ENCODE measurements at regions not wholly inside any gene's neighbourhood (a gene's known extent, or its start where the extent isn't known, plus 50 kb on each side); places are given as distances from the start of the nearest gene placed in this dataset.
"Not testable (repeated sequence)": the region's sequence is repeated elsewhere in the genome, so short reads cannot be mapped to it uniquely, and the experiment has no call there.

DNA sequence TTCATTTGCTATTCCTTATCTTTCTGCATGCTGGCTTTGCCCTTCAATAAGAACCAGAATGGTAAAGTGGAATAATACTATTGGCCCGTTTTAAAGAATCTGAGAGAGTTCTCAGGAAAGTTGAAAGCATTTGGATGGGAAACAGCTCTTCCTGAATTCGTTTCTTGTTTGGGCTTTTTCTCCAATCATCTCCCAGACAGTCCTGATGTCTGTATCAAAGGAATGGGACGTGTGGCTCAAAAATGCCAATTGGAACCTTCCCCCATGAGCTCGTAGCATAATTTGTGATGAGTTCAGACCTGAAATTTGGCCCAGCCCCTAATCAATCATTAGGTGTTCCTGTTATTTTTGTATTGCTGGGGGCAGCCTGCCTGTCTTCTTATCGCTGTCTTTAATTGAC lies 75.8 kb upstream of the BACH2 start:
- no peak for DNase-seq (ENCODE audit: low spot score)

DNA sequence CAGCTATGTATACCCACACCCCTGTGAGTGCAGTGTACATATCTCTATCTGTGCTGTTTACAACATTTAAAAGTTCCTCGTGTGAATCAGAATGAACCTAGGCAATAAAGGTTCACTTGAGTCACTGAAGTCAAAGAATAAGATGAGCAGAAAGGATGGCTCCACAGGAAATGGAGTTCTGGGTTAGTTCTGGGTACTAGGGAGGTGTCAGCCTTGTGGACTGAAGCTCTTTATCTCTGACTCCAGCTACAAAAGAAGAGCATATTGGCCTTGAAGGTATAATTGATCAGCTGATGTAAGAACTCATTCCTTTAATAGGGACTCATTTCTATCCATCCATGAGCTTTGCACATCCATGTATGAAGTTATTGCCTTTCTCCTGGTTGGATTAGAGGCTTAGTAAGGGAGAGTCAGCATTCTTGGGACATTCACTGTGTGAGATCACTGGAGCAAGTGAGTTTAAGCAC lies 73.9 kb upstream of the BACH2 start:
- no peak for DNase-seq (ENCODE audit: low spot score)

DNA sequence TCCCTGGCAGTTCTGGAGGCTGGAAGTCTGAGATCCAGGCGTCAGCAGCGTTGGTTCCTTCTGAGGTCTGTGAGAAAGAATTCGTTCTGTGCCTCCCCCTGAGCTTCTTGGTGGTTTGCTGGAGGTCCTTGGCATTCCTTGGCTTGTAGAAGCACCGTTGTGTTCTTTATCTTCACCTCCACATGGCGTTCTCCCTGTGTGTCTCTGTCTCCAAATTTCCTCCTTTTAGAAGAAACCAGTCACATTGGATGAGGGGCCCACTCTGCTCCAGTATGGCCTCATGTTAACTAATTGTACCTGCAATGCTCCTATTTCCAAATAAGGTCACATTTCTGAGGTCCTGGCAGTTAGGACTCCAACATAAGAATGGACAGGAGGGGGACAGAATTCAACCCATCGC lies 73.0 kb upstream of the BACH2 start:
- DNase-seq (ENCODE audit: low spot score), result no peak

DNA sequence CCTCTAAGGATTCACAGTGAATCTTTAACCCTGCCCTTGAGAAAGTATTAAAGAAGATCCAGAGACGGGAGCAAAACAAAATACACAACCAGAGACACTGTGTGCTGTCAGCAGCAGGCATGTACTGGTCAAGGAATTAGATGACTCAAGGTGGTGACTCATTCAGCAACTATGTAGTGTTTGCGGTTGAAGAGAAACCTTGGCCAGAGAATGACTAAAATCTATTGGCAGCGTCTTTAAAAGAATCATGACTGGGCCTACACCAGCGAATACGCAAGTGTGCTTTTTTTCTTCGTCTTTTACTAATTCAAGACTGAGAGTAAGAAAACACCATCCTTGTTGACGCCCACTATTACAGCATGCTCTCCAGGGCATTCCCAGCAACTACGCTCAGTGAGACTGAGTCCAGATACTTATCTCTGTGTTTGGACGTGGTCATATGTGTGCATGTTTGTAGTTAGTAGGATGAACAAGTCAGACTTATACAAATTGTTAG lies 72.4 kb upstream of the BACH2 start:
- DNase-seq (ENCODE audit: low spot score), result no peak

DNA sequence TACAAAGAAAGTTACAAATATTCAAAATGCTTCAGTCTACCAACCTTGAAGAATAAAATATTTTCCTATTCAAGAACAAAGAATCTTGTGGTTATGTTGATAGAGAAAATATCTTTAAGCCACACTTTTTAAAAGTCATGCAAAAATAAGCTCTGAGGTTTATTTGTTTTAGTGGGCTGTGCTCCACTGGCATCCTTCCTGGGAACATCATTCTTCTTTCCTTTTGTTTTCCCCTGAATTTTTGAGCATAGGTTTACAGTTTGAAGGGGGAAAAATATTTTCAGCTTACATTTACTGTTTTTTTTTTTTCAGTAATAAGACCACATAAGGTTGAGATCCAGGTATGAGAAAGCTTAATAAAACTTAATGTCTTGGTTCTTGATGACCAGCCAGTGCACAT lies 72.0 kb upstream of the BACH2 start:
- DNase-seq (ENCODE audit: low spot score), result no peak

DNA sequence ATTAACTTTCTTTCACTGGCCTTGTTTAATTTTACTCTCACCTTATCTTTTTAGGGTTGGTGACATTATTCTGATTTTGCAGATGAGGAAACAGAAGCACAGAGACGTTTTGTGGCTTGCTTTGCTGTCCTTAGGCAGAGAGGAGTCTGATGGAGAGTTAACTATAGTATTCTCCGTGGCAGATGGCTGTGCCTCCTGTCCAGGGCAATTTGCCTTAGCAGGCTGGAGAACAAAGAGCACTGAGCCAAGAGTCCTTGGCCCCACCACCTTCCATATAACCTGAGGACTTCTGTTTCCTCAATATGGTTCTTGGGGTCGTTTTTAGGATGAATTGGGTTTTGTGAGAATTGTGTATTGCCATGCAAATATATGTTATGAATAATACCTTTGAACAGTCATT lies 71.4 kb upstream of the BACH2 start:
- no peak for DNase-seq (ENCODE audit: low spot score)

DNA sequence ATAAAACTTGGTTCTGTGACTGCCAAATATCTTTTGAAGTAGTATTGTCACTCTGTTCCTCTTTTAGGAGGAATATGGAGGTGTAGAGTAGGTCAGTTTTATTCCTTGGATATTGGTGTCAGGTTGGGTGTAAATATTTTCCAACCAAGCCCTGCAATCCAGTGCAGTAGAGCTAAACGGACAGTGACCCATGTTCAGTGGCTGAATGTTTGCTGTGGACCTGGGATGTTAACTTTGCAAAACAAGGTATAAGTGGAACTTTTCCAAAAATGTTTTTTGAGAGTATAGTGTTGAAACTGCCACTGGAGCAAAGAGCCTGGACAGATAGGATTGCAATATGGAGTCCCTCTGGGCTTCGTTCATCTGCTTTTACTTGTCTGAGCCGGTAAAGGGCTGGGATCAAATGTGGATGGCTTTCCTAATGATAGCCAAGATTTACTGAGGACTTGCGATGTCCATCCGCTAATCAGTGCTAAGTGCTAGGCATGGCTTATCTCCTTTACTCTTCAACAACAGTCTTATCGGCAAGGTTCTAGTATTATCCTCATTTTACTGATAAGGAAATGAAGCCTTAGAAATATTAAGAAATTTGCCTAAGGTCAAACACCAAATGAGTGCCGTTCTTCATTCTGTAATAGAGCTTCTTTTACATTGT lies 69.0 kb upstream of the BACH2 start:
- no peak for DNase-seq (ENCODE audit: low spot score)

DNA sequence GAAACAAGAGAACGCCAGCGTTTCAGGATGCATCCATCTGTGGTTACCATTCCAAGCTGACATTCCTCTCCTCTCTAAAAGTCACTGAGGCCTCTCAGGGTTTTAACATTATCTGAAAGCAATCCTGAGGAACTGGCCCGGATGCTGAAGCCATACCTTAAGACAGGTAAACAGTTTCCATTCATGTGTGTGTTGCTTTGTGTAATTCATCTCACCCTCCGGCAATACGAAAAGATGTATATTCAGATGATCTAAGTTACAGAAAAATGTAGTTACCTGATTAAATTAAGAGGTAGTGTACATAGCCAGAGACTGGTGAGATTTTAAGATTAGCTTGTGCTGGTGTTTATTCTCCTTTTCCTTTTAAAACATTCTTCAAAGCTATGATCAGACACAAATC lies 68.4 kb upstream of the BACH2 start:
- DNase-seq (ENCODE audit: low spot score), result no peak

DNA sequence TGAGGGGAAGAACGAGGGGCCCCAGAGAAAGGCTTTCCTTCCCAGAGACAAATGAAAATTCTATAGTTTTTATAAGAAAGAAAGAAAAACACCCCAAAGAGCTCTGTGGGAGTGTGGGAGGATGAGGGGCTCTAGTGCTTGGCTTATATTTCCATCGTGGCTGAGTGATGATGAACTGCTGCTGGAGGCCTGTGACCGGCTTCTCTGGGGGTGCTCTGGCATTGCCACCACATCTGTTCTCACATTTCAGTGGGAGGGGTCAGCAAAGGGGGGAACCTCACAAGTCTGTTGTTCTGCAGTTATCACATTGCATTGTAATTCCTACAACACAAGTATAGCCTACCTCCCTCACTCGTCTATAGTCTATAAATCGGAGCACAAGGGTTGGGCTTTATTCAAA lies 67.6 kb upstream of the BACH2 start:
- DNase-seq (ENCODE audit: low spot score), result no peak

DNA sequence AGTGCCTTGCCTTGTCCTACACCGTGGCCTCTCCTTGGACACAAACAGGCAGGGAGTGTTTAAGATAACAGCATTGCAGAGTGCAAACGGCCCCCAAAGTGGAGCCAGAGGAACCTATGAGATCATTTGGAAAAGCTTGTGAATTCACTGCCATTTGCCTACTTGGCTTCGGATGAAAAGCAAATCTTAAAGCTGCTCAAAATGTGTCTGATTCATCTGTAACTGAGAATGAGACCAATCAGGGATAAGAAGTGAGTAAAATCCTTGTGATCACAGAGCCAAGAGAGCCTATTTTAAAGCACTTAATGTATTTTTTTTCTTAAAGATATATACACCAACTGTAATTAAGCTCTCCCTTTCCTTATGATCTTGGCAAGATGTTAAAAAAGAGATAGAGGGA lies 65.7 kb upstream of the BACH2 start:
- no peak for DNase-seq (ENCODE audit: low spot score)

DNA sequence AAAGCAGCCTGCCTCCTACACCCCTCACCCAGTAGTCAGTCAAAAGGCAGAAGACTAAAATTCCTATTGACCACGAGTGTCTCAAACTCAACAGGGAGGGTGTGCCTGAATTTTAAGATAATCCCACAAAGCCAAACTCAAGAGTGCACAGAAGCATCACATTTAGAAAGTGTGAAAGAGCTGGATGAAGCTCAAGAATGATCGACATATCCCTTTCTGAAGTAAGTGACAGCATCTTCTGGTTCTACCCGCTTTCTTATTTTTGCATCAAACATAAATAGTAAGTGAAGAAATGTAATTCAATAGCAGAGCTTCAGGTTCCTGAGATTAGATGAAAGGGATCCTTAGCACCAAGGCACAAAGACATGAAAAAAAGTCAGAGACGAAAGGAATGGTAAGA lies 64.5 kb upstream of the BACH2 start:
- DNase-seq (ENCODE audit: low spot score), result no peak

DNA sequence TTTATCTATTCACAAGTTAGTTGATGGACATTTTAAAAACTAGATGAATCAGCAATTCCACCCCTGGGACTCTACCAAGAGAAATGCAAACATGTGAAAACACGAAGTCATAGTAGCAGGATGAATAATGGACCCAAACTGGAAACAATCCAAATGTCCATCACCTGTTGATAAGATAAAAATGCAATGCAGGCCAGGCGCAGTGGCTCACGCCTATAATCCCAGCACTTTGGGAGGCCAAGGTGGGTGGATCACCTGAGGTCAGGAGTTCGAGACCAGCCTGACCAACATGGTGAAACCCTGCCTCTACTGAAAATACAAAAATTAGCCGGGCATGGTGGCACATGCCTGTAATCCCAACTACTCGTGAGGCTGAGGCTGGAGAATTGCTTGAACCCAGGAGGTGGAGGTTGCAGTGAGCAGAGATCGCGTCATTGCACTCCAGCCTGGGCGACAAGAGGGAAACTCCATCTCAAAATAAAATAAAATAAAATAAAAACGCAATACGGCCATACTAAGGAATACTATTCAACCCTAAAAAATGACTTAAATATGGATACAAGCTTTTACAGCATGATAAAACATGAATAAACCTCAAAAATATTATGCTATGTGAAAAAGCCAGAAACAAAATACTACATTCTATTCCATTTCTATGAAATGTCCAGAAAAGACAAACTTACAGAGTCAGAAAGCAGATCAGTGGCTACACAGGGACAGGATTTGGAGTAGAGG lies 61.6 kb upstream of the BACH2 start:
- not testable (repeated sequence) for DNase-seq (ENCODE audit: low spot score)

DNA sequence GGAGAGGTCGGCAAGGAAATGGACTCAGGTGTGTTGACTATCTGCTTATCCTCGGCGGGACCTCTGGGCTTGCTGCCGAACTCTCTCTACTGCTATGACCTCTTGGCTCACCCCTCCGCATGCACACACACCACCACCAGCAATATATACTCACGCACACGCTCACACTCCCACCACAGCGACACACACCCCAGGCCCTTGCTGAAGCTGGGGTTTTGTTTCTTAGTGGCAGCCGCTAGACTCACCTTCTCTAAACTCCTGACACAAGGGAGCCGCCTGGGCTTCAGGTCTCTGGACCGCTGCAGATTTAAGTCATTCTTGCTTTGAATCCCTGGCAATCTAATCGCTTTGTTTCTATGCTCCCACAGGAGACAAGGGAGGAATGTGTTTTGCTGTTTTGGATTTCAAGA lies 59.4 kb upstream of the BACH2 start:
- no peak for DNase-seq (ENCODE audit: low spot score)

DNA sequence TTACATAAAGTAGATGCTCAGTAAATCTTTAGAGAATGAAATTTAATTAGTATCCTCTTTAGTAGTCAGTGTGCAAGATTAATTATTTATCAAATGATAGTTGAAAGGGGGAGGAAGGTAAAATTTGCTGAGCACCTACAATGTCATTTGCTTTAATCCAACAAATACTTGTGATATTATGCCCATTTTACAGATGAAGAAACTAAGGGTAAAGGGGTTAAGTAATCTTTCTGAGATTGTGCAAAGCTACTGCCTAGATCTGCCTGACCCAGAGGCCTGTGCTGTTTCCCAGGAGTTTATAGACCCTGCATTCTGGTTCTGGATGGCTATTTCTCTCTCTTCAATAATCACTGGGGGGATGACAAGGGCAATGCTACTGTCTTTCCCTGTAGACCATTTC lies 58.3 kb upstream of the BACH2 start:
- no peak for DNase-seq (ENCODE audit: low spot score)

DNA sequence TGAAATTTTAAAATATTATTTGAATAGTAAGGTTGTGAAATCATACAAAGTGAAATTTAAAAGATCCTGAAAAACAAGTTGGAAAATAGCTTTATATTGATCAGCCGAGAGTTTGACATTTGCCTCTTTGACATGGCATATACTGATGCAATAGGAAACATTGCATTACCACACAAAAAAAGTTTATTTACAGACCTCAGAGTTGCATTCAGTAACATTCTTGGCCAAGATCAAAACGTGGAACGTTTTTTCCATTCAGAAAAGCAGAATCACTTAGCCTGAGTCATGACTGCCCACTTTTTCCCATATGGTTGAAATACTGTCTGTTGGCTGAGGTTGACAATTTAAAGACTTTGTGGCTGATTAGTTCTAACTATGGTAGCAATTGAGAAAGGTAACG lies 55.1 kb upstream of the BACH2 start:
- no peak for DNase-seq (ENCODE audit: low spot score)

DNA sequence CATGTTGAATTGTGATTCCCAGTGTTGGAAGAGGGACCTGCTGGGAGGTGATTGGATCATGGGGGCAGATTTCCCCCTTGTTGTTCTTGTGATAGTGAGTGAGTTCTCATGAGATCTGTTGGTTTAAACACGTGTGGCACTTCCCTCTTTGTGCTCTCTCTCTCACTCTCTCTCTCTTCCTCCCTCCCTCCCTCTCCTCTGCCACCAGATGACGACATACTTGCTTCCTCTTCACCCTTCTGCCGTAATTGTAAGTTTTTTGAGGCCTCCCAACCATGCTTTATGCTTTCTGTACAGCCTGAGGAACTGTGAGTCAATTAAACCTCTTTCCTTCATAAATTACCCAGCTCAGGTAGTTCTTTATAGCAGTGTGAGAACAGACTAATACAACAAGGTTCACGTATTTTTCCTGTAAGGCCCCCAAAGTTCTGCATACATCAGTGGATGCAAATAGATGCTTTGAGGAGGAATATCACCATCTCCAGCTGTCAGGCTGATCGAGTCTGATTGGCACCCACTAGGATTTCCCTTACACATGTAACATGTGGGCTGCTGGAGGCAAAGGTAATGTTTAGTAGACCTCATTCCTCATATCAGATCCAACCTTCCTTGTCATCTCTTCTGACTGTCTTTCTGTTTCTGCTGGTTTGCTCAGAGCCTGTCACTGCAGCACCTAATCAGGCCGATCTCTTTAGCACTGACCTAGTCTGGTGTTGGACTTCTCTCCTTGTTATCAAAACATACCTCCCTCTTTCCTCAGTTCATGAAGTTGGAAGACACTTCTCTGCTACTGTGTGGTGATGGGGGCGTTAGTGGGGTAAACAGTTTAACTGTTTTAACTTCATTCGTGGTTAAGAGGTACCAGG lies 54.3 kb upstream of the BACH2 start:
- no peak for DNase-seq (ENCODE audit: low spot score)

DNA sequence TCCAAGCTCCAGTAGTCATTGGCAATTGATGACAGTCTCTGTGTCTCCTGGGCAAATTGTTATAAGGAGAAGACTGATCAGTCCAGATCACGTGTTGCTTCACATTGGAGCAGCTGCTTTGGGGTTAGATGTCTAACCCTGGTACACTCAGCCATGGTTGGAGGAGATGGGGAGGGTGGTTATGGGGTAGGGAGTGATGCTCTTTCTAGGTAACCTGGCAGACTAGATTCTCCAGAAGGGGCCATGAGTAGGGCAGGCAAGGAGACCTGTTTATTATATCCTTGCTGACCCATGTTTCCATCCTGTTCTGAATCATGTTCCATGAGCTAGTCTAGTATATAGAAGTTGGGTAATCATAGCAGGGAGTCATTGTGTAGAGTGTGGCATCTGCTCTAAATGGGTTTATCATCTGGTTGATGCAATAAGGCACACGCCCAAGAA lies 50.8 kb upstream of the BACH2 start:
- DNase-seq (ENCODE audit: low spot score), result no peak

DNA sequence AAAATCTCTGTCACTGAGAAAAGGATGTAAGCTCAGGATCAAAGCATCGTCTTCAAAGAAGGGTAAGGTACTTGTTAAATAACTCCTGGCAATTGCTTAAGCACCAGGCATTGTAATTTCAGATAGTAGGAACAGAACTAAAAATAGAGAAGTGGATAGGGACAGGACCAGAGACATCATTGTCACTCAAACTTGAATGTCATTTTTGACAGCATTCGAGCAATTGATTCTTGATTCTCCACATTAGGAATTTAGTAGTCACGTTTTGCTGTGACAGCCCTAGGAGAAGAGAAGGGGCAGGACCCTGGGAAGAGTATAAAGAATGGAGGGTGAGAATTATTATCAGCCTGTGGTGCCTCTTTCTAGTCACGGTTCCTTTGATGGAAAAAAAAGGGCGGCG lies 50.1 kb upstream of the BACH2 start:
- DNase-seq (ENCODE audit: low spot score), result no peak

All from D341Med (cell line).